ENCODE measurements at regions not wholly inside any gene's neighbourhood (a gene's known extent, or its start where the extent isn't known, plus 50 kb on each side); places are given as distances from the start of the nearest gene placed in this dataset.

- H3K9ac ChIP-seq = no peak overlapping the region
- no peaks in the 10 kb centered on the region for H3K9me2 ChIP-seq (ENCODE audit: insufficient read depth)
- TF ChIP-seq EZH2phosphoT487 (IDR thresholded peaks at IDR 0.05; ENCODE audit: insufficient read depth, low read depth) = no peak
- TF ChIP-seq EZH2 (IDR thresholded peaks at IDR 0.05; ENCODE audit: insufficient read depth, poor library complexity, severe bottlenecking) = no peak
- WGBS, 2 experiments (ENCODE audit: low coverage in 1 of 2, low lambda C conversion rate in 2 of 2, missing lambda C conversion rate in 2 of 2) = 41 to 56% methylated on average over 5 of the region's 5 CpGs
- no peaks in the 10 kb centered on the region for H3K27me3 ChIP-seq (replicated peaks; ENCODE audit: insufficient read depth)
- no peak for DNase-seq
- H4K20me1 ChIP-seq (ENCODE audit: insufficient read depth) = no peaks in the 10 kb centered on the region
- no peaks in the 10 kb centered on the region for H3K36me3 ChIP-seq (ENCODE audit: low read depth)
- no peak overlapping the region for H3K4me3 ChIP-seq
- no peaks in the 10 kb centered on the region for H3K79me2 ChIP-seq (ENCODE audit: insufficient read depth)
- no peak overlapping the region for H3K4me2 ChIP-seq (ENCODE audit: unreplicated experiment)
- H2AFZ ChIP-seq = no peak overlapping the region
- in situ Hi-C loops (cut with MboI) = no loop called here
- no peak overlapping the region for H3K27ac ChIP-seq
- no peaks in the 10 kb centered on the region for H3F3A ChIP-seq (ENCODE audit: insufficient read depth)
- H3K9me3 ChIP-seq (ENCODE audit: low read depth) = no peaks in the 10 kb centered on the region
- no peaks in the 10 kb centered on the region for H3K4me1 ChIP-seq (ENCODE audit: insufficient read depth)
These were observed 570.0 kb upstream of the NR2F2 start for GRCh38 chr15:95760508-95760907.

- H3K36me3 ChIP-seq (ENCODE audit: low read depth) = no peaks in the 10 kb centered on the region
- H3K9ac ChIP-seq = no peak overlapping the region
- H3K4me1 ChIP-seq (ENCODE audit: insufficient read depth) = no peaks in the 10 kb centered on the region
- H3K79me2 ChIP-seq (ENCODE audit: insufficient read depth) = no peaks in the 10 kb centered on the region
- TF ChIP-seq EZH2phosphoT487 (IDR thresholded peaks at IDR 0.05; ENCODE audit: insufficient read depth, low read depth) (no peak), EZH2 (IDR thresholded peaks at IDR 0.05; ENCODE audit: insufficient read depth, poor library complexity, severe bottlenecking) (no peak)
- no peaks in the 10 kb centered on the region for H3K9me2 ChIP-seq (ENCODE audit: insufficient read depth)
- H3K4me2 ChIP-seq (ENCODE audit: unreplicated experiment) = no peak overlapping the region
- no peaks in the 10 kb centered on the region for H3K27me3 ChIP-seq (replicated peaks; ENCODE audit: insufficient read depth)
- H3F3A ChIP-seq (ENCODE audit: insufficient read depth) = no peaks in the 10 kb centered on the region
- in situ Hi-C loops (cut with MboI) = no loop called here
- WGBS, 2 experiments (ENCODE audit: low coverage in 1 of 2, low lambda C conversion rate in 2 of 2, missing lambda C conversion rate in 2 of 2) = 64 to 75% methylated on average over 9 of the region's 9 CpGs
- no peak overlapping the region for H2AFZ ChIP-seq
- DNase-seq = no peak
- H4K20me1 ChIP-seq (ENCODE audit: insufficient read depth) = no peaks in the 10 kb centered on the region
- H3K27ac ChIP-seq = no peak overlapping the region
- H3K4me3 ChIP-seq = no peak overlapping the region
- H3K9me3 ChIP-seq (ENCODE audit: low read depth) = no peaks in the 10 kb centered on the region
These were observed 568.9 kb upstream of the NR2F2 start for GRCh38 chr15:95761501-95762165.

GRCh38 chr15:95763426-95763825, 567.1 kb upstream of the NR2F2 start:
- no peaks in the 10 kb centered on the region for H3K9me3 ChIP-seq (ENCODE audit: low read depth)
- no peaks in the 10 kb centered on the region for H3K79me2 ChIP-seq (ENCODE audit: insufficient read depth)
- H3K27me3 ChIP-seq (replicated peaks; ENCODE audit: insufficient read depth) = no peaks in the 10 kb centered on the region
- H4K20me1 ChIP-seq (ENCODE audit: insufficient read depth) = no peaks in the 10 kb centered on the region
- H3K9ac ChIP-seq = no peak overlapping the region
- H3K9me2 ChIP-seq (ENCODE audit: insufficient read depth) = no peaks in the 10 kb centered on the region
- in situ Hi-C loops (cut with MboI) = no loop called here
- H3K4me2 ChIP-seq (ENCODE audit: unreplicated experiment) = no peak overlapping the region
- no peak overlapping the region for H3K27ac ChIP-seq
- DNase-seq = no peak
- no peak overlapping the region for H3K4me3 ChIP-seq
- no peak for TF ChIP-seq EZH2 (IDR thresholded peaks at IDR 0.05; ENCODE audit: insufficient read depth, poor library complexity, severe bottlenecking)
- TF ChIP-seq EZH2phosphoT487 (IDR thresholded peaks at IDR 0.05; ENCODE audit: insufficient read depth, low read depth) = no peak
- no peaks in the 10 kb centered on the region for H3K36me3 ChIP-seq (ENCODE audit: low read depth)
- H2AFZ ChIP-seq = no peak overlapping the region
- H3K4me1 ChIP-seq (ENCODE audit: insufficient read depth) = no peaks in the 10 kb centered on the region
- WGBS, 2 experiments (ENCODE audit: low coverage in 1 of 2, low lambda C conversion rate in 2 of 2, missing lambda C conversion rate in 2 of 2) = 78 to 81% methylated on average over 4 of the region's 4 CpGs
- no peaks in the 10 kb centered on the region for H3F3A ChIP-seq (ENCODE audit: insufficient read depth)

GRCh38 chr15:95765161-95765560, 565.3 kb upstream of the NR2F2 start:
- peaks cover 7% of the 10 kb centered on the region for H3K4me1 ChIP-seq (ENCODE audit: insufficient read depth)
- no peak overlapping the region for H2AFZ ChIP-seq
- no peaks in the 10 kb centered on the region for H3K9me2 ChIP-seq (ENCODE audit: insufficient read depth)
- no peak overlapping the region for H3K9ac ChIP-seq
- TF ChIP-seq EZH2phosphoT487 (IDR thresholded peaks at IDR 0.05; ENCODE audit: insufficient read depth, low read depth) (no peak), EZH2 (IDR thresholded peaks at IDR 0.05; ENCODE audit: insufficient read depth, poor library complexity, severe bottlenecking) (no peak)
- 60 to 63% methylated on average over 2 of the region's 2 CpGs for WGBS, 2 experiments (ENCODE audit: low coverage in 1 of 2, low lambda C conversion rate in 2 of 2, missing lambda C conversion rate in 2 of 2)
- H3K27me3 ChIP-seq (replicated peaks; ENCODE audit: insufficient read depth) = no peaks in the 10 kb centered on the region
- no peak overlapping the region for H3K4me2 ChIP-seq (ENCODE audit: unreplicated experiment)
- no peaks in the 10 kb centered on the region for H3K36me3 ChIP-seq (ENCODE audit: low read depth)
- no peaks in the 10 kb centered on the region for H3K9me3 ChIP-seq (ENCODE audit: low read depth)
- in situ Hi-C loops (cut with MboI) = no loop called here
- H3K4me3 ChIP-seq = no peak overlapping the region
- H3K27ac ChIP-seq = no peak overlapping the region
- H4K20me1 ChIP-seq (ENCODE audit: insufficient read depth) = no peaks in the 10 kb centered on the region
- no peaks in the 10 kb centered on the region for H3F3A ChIP-seq (ENCODE audit: insufficient read depth)
- H3K79me2 ChIP-seq (ENCODE audit: insufficient read depth) = no peaks in the 10 kb centered on the region
- no peak for DNase-seq

- no peak for TF ChIP-seq EZH2 (IDR thresholded peaks at IDR 0.05; ENCODE audit: insufficient read depth, poor library complexity, severe bottlenecking)
- TF ChIP-seq EZH2phosphoT487 (IDR thresholded peaks at IDR 0.05; ENCODE audit: insufficient read depth, low read depth) = no peak
- Histone ChIP-seq H4K20me1 (ENCODE audit: insufficient read depth) (no peaks in the 10 kb centered on the region), H2AFZ (no peak overlapping the region), H3K9me3 (ENCODE audit: low read depth) (no peaks in the 10 kb centered on the region), H3K27ac (no peak overlapping the region), H3F3A (ENCODE audit: insufficient read depth) (no peaks in the 10 kb centered on the region), H3K9me2 (ENCODE audit: insufficient read depth) (no peaks in the 10 kb centered on the region), H3K4me1 (ENCODE audit: insufficient read depth) (peaks cover 10% of the 10 kb centered on the region), H3K4me2 (ENCODE audit: unreplicated experiment) (peak overlapping the region; percentile 42), H3K36me3 (ENCODE audit: low read depth) (no peaks in the 10 kb centered on the region), H3K4me3 (no peak overlapping the region), H3K27me3 (replicated peaks; ENCODE audit: insufficient read depth) (no peaks in the 10 kb centered on the region), H3K79me2 (ENCODE audit: insufficient read depth) (no peaks in the 10 kb centered on the region), H3K9ac (no peak overlapping the region)
- in situ Hi-C loops (cut with MboI) = no loop called here
- peak; percentile 36 for DNase-seq
These were observed 560.3 kb upstream of the NR2F2 start for GRCh38 chr15:95770196-95770595.

Measured in GM23248 (cell line).